Glutamatergic neuron (in vitro differentiated cells): ENCODE measurements at regions not wholly inside any gene's neighbourhood (a gene's known extent, or its start where the extent isn't known, plus 50 kb on each side); places are given as distances from the start of the nearest gene placed in this dataset.

ENCODE experiments used
- DNase-seq: peaks from one replicate; pipeline ENCODE4 v3.0.0; 2022
- H3K27ac Mint-ChIP-seq: one replicate; pipeline ENCODE4 v1.8.0; 2020; ENCODE audit warnings: mild to moderate bottlenecking, mixed read lengths, inconsistent platforms; ENCODE audit not compliant: unreplicated experiment
- H3K27me3 Mint-ChIP-seq: one replicate; pipeline ENCODE4 v1.8.0; 2020; ENCODE audit warnings: mild to moderate bottlenecking, moderate library complexity, mixed read lengths, inconsistent platforms; ENCODE audit not compliant: unreplicated experiment
- H3K36me3 Mint-ChIP-seq: one replicate; pipeline ENCODE4 v1.8.0; 2020; ENCODE audit warnings: mild to moderate bottlenecking, mixed read lengths, inconsistent platforms; ENCODE audit not compliant: unreplicated experiment
- H3K4me1 Mint-ChIP-seq: one replicate; pipeline ENCODE4 v1.8.0; 2020; ENCODE audit warnings: mild to moderate bottlenecking, low read depth, mixed read lengths, inconsistent platforms; ENCODE audit not compliant: unreplicated experiment
- H3K4me3 Mint-ChIP-seq: one replicate; pipeline ENCODE4 v1.8.0; 2020; ENCODE audit warnings: mild to moderate bottlenecking, mixed read lengths, inconsistent platforms; ENCODE audit not compliant: unreplicated experiment
- H3K9me3 Mint-ChIP-seq: one replicate; pipeline ENCODE4 v1.8.0; 2020; ENCODE audit warnings: mild to moderate bottlenecking, moderate library complexity, mixed read lengths, inconsistent platforms; ENCODE audit not compliant: unreplicated experiment
- TF ChIP-seq, protein P1 (sequence below): fragments of 200-600 bp; sonication (generic); IDR thresholded peaks from one replicate; pipeline ENCODE4 v1.5.0; 2021; ENCODE audit not compliant: partially characterized antibody, unreplicated experiment

DNA sequence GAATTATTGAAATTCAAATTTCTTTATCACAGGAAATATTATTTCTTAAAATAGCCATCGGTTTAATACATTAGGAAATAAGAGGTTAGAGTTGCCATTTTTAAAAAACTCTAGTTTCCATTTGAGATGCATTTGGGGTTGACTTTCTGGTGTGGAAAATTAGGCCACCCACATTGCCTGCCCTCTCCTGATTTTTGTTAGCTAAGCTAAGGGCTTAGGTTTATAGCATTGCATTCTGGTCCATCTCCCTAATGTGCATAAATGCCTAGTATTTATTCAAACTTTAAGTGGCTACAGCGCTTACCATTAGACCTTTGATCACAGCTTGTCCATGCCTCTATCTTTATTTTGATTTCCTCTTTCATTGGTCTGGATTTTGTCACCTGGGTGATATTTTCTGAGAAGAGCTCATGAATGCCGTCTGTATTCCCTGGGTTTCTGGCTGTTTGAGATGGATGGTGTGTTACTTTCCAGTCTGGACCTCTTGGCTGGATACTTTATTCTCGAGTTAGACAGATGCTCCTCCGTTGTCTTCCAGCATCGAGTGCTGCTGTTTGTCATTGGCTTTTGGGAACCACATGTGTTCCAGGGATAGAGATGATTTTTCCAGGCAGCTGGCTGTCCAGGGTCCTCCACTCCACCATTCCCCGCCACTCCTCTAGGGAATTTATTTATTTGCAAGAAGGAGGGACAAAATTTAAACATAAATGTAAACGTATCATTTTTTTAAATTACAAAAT, 120.3 kb downstream of the KATNIP start:
- Mint-ChIP-seq H3K4me3 (peak overlapping the region; percentile 19), H3K4me1 (peaks cover 16% of the 10 kb centered on the region), H3K27me3 (peaks cover 5% of the 10 kb centered on the region), H3K36me3 (peaks cover 10% of the 10 kb centered on the region), H3K9me3 (peaks cover 6% of the 10 kb centered on the region), H3K27ac (peak overlapping the region; percentile 75)
- no peak for DNase-seq
- TF ChIP-seq, protein P1, sequence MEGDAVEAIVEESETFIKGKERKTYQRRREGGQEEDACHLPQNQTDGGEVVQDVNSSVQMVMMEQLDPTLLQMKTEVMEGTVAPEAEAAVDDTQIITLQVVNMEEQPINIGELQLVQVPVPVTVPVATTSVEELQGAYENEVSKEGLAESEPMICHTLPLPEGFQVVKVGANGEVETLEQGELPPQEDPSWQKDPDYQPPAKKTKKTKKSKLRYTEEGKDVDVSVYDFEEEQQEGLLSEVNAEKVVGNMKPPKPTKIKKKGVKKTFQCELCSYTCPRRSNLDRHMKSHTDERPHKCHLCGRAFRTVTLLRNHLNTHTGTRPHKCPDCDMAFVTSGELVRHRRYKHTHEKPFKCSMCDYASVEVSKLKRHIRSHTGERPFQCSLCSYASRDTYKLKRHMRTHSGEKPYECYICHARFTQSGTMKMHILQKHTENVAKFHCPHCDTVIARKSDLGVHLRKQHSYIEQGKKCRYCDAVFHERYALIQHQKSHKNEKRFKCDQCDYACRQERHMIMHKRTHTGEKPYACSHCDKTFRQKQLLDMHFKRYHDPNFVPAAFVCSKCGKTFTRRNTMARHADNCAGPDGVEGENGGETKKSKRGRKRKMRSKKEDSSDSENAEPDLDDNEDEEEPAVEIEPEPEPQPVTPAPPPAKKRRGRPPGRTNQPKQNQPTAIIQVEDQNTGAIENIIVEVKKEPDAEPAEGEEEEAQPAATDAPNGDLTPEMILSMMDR, result no peak

DNA sequence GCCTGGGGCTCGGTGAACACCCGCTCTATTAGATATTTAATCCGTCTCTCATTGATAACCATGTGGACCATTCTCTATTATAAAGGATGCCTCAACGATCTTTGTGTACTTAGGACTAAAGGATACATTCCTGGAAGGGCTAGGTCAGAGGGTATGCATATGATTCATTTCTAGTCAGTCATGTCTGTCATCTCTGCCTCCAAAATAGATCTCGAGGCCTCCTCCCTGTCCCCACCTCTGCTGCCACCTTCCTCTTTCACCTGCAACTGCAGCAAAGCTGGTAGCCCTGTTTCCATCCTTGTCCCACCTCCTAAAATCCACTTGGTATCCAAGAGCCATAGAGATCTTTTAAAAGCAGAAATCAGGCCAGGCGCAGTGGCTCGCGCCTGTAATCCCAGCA, 121.5 kb downstream of the KATNIP start:
- peaks cover 16% of the 10 kb centered on the region for H3K4me1 Mint-ChIP-seq
- H3K27me3 Mint-ChIP-seq, result peaks cover 5% of the 10 kb centered on the region
- H3K27ac Mint-ChIP-seq, result no peak overlapping the region
- H3K9me3 Mint-ChIP-seq, result peaks cover 6% of the 10 kb centered on the region
- H3K36me3 Mint-ChIP-seq, result peaks cover 10% of the 10 kb centered on the region
- no peak for DNase-seq
- TF ChIP-seq, protein P1, result no peak
- H3K4me3 Mint-ChIP-seq, result no peak overlapping the region

GRCh38 chr16:27676839-27677238, 126.9 kb downstream of the KATNIP start:
- peaks cover 19% of the 10 kb centered on the region for H3K36me3 Mint-ChIP-seq
- peak overlapping the region; percentile 12 for H3K4me3 Mint-ChIP-seq
- no peak for DNase-seq
- TF ChIP-seq, protein P1, result no peak
- H3K4me1 Mint-ChIP-seq, result peaks cover 17% of the 10 kb centered on the region
- H3K27me3 Mint-ChIP-seq, result peaks cover 2% of the 10 kb centered on the region
- peak overlapping the region; percentile 60 for H3K27ac Mint-ChIP-seq
- H3K9me3 Mint-ChIP-seq, result peaks cover 10% of the 10 kb centered on the region

GRCh38 chr16:27677263-27677662, 127.3 kb downstream of the KATNIP start:
- peaks cover 10% of the 10 kb centered on the region for H3K9me3 Mint-ChIP-seq
- H3K27me3 Mint-ChIP-seq, result peaks cover 4% of the 10 kb centered on the region
- peak overlapping the region; percentile 12 for H3K4me3 Mint-ChIP-seq
- TF ChIP-seq, protein P1, result no peak
- peak overlapping the region; percentile 60 for H3K27ac Mint-ChIP-seq
- DNase-seq, result no peak
- peaks cover 15% of the 10 kb centered on the region for H3K4me1 Mint-ChIP-seq
- H3K36me3 Mint-ChIP-seq, result peaks cover 19% of the 10 kb centered on the region

GRCh38 chr16:27678955-27679354, 129.0 kb downstream of the KATNIP start:
- Mint-ChIP-seq H3K27ac (no peak overlapping the region), H3K4me1 (peaks cover 12% of the 10 kb centered on the region), H3K4me3 (no peak overlapping the region), H3K27me3 (peaks cover 6% of the 10 kb centered on the region), H3K36me3 (peaks cover 19% of the 10 kb centered on the region), H3K9me3 (peaks cover 10% of the 10 kb centered on the region)
- DNase-seq, result no peak
- TF ChIP-seq, protein P1, result no peak
